ENCODE measurements at regions not wholly inside any gene's neighbourhood (a gene's known extent, or its start where the extent isn't known, plus 50 kb on each side); places are given as distances from the start of the nearest gene placed in this dataset.

GRCh38 chr7:86209036-86209435 is 434.7 kb upstream of the GRM3 start:
- TF ChIP-seq CTCF (conservative IDR thresholded peaks at IDR 0.05; ENCODE audit: low read length) (no peak), EZH2phosphoT487 (IDR thresholded peaks at IDR 0.05; ENCODE audit: borderline replicate concordance) (no peak)

Measured in Loucy (cell line).